Stimulated activated CD4-positive, alpha-beta T cell treated with anti-CD3 and anti-CD28 coated beads, Interleukin-1b, Interleukin-23, amount 100 ng/mL, for 4 hours (primary cell): ENCODE measurements at regions not wholly inside any gene's neighbourhood (a gene's known extent, or its start where the extent isn't known, plus 50 kb on each side); places are given as distances from the start of the nearest gene placed in this dataset.

Experiments used
- DNase-seq, 2 donors: peaks; one replicate each; pipeline ENCODE4 v3.0.0-alpha.2; 2020; ENCODE audit warnings: low read depth in 2 of 2

- no peak for DNase-seq
These were observed 241.4 kb downstream of the EDEM1 start for GRCh38 chr3:5428607-5429516.

GRCh38 chr3:5429517-5429890, 242.0 kb downstream of the EDEM1 start:
- DNase-seq: no peak

GRCh38 chr3:5430701-5431100, 243.2 kb downstream of the EDEM1 start:
- no peak for DNase-seq

GRCh38 chr3:5431146-5431545, 243.6 kb downstream of the EDEM1 start:
- DNase-seq: no peak

- no peak for DNase-seq
These were observed 244.4 kb downstream of the EDEM1 start for GRCh38 chr3:5431811-5432378.

- DNase-seq: no peak
These were observed 249.8 kb downstream of the EDEM1 start for GRCh38 chr3:5437296-5437782.

- DNase-seq: no peak
These were observed 250.3 kb downstream of the EDEM1 start for GRCh38 chr3:5437783-5438323.

GRCh38 chr3:5441401-5441800, 253.9 kb downstream of the EDEM1 start:
- DNase-seq: no peak

GRCh38 chr3:5442106-5442785, 254.7 kb downstream of the EDEM1 start:
- no peak for DNase-seq

GRCh38 chr3:5442786-5443138, 255.3 kb downstream of the EDEM1 start:
- DNase-seq: no peak

GRCh38 chr3:5444253-5444652, 256.7 kb downstream of the EDEM1 start:
- DNase-seq: no peak

GRCh38 chr3:5445676-5446201, 258.2 kb downstream of the EDEM1 start:
- no peak for DNase-seq

GRCh38 chr3:5448246-5448645, 260.7 kb downstream of the EDEM1 start:
- DNase-seq: no peak

GRCh38 chr3:5448816-5449215, 261.3 kb downstream of the EDEM1 start:
- DNase-seq: no peak

- no peak for DNase-seq
These were observed 268.7 kb downstream of the EDEM1 start for GRCh38 chr3:5456199-5456598.

- DNase-seq: no peak
These were observed 271.0 kb downstream of the EDEM1 start for GRCh38 chr3:5458526-5458925.

- no peak for DNase-seq
These were observed 274.6 kb downstream of the EDEM1 start for GRCh38 chr3:5462086-5462485.

- no peak for DNase-seq
These were observed 276.5 kb downstream of the EDEM1 start for GRCh38 chr3:5463991-5464390.

- DNase-seq: no peak
These were observed 277.1 kb downstream of the EDEM1 start for GRCh38 chr3:5464649-5465048.

- no peak for DNase-seq
These were observed 277.7 kb downstream of the EDEM1 start for GRCh38 chr3:5465183-5465582.

GRCh38 chr3:5466065-5466464, 278.6 kb downstream of the EDEM1 start:
- DNase-seq: no peak

GRCh38 chr3:5466717-5467116, 279.2 kb downstream of the EDEM1 start:
- no peak for DNase-seq
